EL (cell line): ENCODE measurements at regions not wholly inside any gene's neighbourhood (a gene's known extent, or its start where the extent isn't known, plus 50 kb on each side); places are given as distances from the start of the nearest gene placed in this dataset.

Experiments used
- DNase-seq: peaks from one replicate; pipeline ENCODE4 v3.0.0-alpha.2; 2016

DNA sequence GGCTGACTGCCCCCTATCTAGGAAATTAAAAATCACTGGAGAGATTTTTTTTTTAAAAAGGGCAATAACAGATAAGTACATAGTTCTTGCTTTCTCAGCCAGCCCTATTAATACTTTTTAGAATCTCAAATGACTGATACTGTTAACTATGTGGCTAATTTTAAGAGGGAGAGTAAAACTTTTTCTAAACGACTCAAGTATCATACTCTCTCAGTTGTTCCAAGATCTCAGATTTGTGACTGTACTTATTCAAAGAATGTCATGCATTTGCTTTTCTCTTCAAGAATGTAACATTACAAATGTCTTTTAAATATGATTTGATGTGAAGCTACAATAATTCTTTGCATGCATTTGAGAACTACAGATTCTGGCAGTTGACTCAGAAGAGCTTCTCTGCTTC lies 55.4 kb upstream of the RAB11FIP2 start:
- DNase-seq: no peak

GRCh38 chr10:118101501-118101900 lies 54.8 kb upstream of the RAB11FIP2 start:
- peak; percentile 7 for DNase-seq
